H1 (cell line): ENCODE measurements at regions not wholly inside any gene's neighbourhood (a gene's known extent, or its start where the extent isn't known, plus 50 kb on each side); places are given as distances from the start of the nearest gene placed in this dataset.
"Not testable (repeated sequence)": the region's sequence is repeated elsewhere in the genome, so short reads cannot be mapped to it uniquely, and the experiment has no call there.

Experiments
- CTCF ChIA-PET: fragments of 300-600 bp; sonication (Branson Sonifier 250); formaldehyde crosslinking; loops from one replicate; lab custom pipeline; 2021; ENCODE audit not compliant: partially characterized antibody; lab: Charles Lee
- POLR2A ChIA-PET: fragments of 300-600 bp; sonication (Branson Sonifier 250); formaldehyde crosslinking; loops from one replicate; lab custom pipeline; 2021; ENCODE audit warnings: inconsistent platforms; ENCODE audit not compliant: partially characterized antibody; lab: Charles Lee
- DNase-seq, 2 experiments: peaks; one replicate each; pipeline versions ENCODE4 v3.0.0 to v3.0.0-alpha.2; 2010 to 2022; ENCODE audit warnings: low spot score in 2 of 2, low read depth in 1 of 2, mixed read lengths in 1 of 2
- FAIRE-seq: peaks from 2 replicates; lab custom pipeline; 2011; peaks lifted over from hg19 to GRCh38; lab: Jason Lieb, UNC
- H2AFZ ChIP-seq: 2 replicates; pipeline ENCODE4 v1.8.1; 2012; ENCODE audit warnings: low read length, inconsistent platforms
- H2AK5ac ChIP-seq: 2 replicates; pipeline ENCODE4 v1.6.1; 2013; ENCODE audit warnings: low read depth, low read length
- H2BK120ac ChIP-seq: replicated peaks from 2 replicates; pipeline ENCODE3; 2013; ENCODE audit warnings: low read depth, low read length, inconsistent platforms
- H2BK12ac ChIP-seq: 2 replicates; pipeline ENCODE4 v1.6.1; 2013; ENCODE audit warnings: low read depth, low read length
- H2BK15ac ChIP-seq: 2 replicates; pipeline ENCODE4 v1.6.1; 2013; ENCODE audit warnings: low read length
- H2BK20ac ChIP-seq: 2 replicates; pipeline ENCODE4 v1.6.1; 2013; ENCODE audit warnings: low read length
- H2BK5ac ChIP-seq: 2 replicates; pipeline ENCODE4 v1.6.1; 2013; ENCODE audit warnings: low read depth, low read length
- H3K14ac ChIP-seq: 2 replicates; pipeline ENCODE4 v1.6.1; 2013; ENCODE audit warnings: inconsistent platforms; ENCODE audit not compliant: insufficient read length
- H3K18ac ChIP-seq: 2 replicates; pipeline ENCODE4 v1.6.1; 2013; ENCODE audit warnings: low read length; ENCODE audit errors: extremely low read depth
- H3K23ac ChIP-seq: 2 replicates; pipeline ENCODE4 v1.6.1; 2013; ENCODE audit warnings: inconsistent platforms; ENCODE audit not compliant: insufficient read length
- H3K23me2 ChIP-seq: 2 replicates; pipeline ENCODE4 v1.6.1; 2013; ENCODE audit warnings: low read depth, low read length
- H3K27ac ChIP-seq: 2 replicates; pipeline ENCODE4 v1.6.1; 2011; ENCODE audit warnings: low read depth, low read length, inconsistent platforms
- H3K27me3 ChIP-seq, 4 experiments: replicated peaks in 1 of 4; 1 replicate in 1 of 4; 2 replicates in 3 of 4; pipeline versions ENCODE4 v1.6.1 to v1.8.1; 2011 to 2013; ENCODE audit warnings: low read length in 3 of 4, mild to moderate bottlenecking in 3 of 4, inconsistent platforms in 2 of 4, mixed read lengths in 2 of 4, moderate library complexity in 1 of 4; ENCODE audit not compliant: control insufficient read depth in 3 of 4, insufficient read depth in 3 of 4; ENCODE audit errors: extremely low read depth in 1 of 4
- H3K36me3 ChIP-seq, 4 experiments: 2 replicates each; pipeline versions ENCODE4 v1.6.1 to v1.8.1; 2011 to 2013; ENCODE audit warnings: mild to moderate bottlenecking in 4 of 4, low read length in 3 of 4, moderate library complexity in 2 of 4, control low read depth in 1 of 4, inconsistent platforms in 1 of 4; ENCODE audit not compliant: insufficient read depth in 4 of 4, control insufficient read depth in 2 of 4
- H3K4ac ChIP-seq: replicated peaks from 2 replicates; pipeline ENCODE3; 2013; ENCODE audit warnings: low read length, low read depth, mixed read lengths, inconsistent platforms; ENCODE audit not compliant: insufficient read length
- H3K4me1 ChIP-seq, 4 experiments: replicated peaks in 1 of 4; 1 replicate in 1 of 4; 2 replicates in 3 of 4; pipeline versions ENCODE4 v1.6.1 to v1.8.1; 2011 to 2013; ENCODE audit warnings: low read length in 3 of 4, inconsistent platforms in 2 of 4, mixed read lengths in 1 of 4; ENCODE audit not compliant: insufficient read depth in 4 of 4, control insufficient read depth in 3 of 4
- H3K4me2 ChIP-seq, 2 experiments: 2 replicates each; pipeline versions ENCODE4 v1.6.1 to v1.8.1; 2011 to 2013; ENCODE audit warnings: low read depth in 2 of 2, low read length in 2 of 2, control low read depth in 1 of 2, inconsistent platforms in 1 of 2, mild to moderate bottlenecking in 1 of 2; ENCODE audit not compliant: insufficient read depth in 1 of 2
- H3K4me3 ChIP-seq, 4 experiments: fragments of 200-600, 300-600 bp in 1 of 4; sonication (generic), shearing (Covaris generic), sonication (Bioruptor Twin) in 1 of 4; 2 replicates each; pipeline versions ENCODE4 v1.5.1 to v1.8.1; 2011 to 2016; ENCODE audit warnings: low read length in 4 of 4, low read depth in 3 of 4, control low read depth in 2 of 4, inconsistent platforms in 2 of 4, mild to moderate bottlenecking in 2 of 4, mixed read lengths in 1 of 4, moderate library complexity in 1 of 4; ENCODE audit not compliant: insufficient read depth in 2 of 4; ENCODE audit errors: extremely low read depth in 1 of 4
- H3K56ac ChIP-seq: replicated peaks from 2 replicates; pipeline ENCODE3; 2013; ENCODE audit warnings: low read depth, mild to moderate bottlenecking, mixed read lengths, low read length, inconsistent platforms; ENCODE audit not compliant: insufficient read length
- H3K79me1 ChIP-seq: 2 replicates; pipeline ENCODE4 v1.6.1; 2013; ENCODE audit warnings: low read depth, low read length, control low read depth
- H3K79me2 ChIP-seq, 2 experiments: 2 replicates each; pipeline versions ENCODE4 v1.6.1 to v1.8.1; 2012 to 2013; ENCODE audit warnings: low read length in 2 of 2, mild to moderate bottlenecking in 2 of 2, inconsistent platforms in 1 of 2; ENCODE audit not compliant: insufficient read depth in 2 of 2, control insufficient read depth in 1 of 2
- H3K9ac ChIP-seq, 4 experiments: replicated peaks in 1 of 4; 1 replicate in 1 of 4; 2 replicates in 3 of 4; pipeline versions ENCODE4 v1.6.1 to v1.8.1; 2011 to 2013; ENCODE audit warnings: low read depth in 3 of 4, low read length in 3 of 4, control low read depth in 2 of 4, mild to moderate bottlenecking in 2 of 4, moderate library complexity in 2 of 4, inconsistent platforms in 1 of 4; ENCODE audit errors: extremely low read depth in 1 of 4
- H3K9me3 ChIP-seq, 2 experiments: 2 replicates each; pipeline versions ENCODE4 v1.6.1 to v1.8.1; 2012 to 2013; ENCODE audit warnings: mild to moderate bottlenecking in 2 of 2, moderate library complexity in 2 of 2, control low read depth in 1 of 2, inconsistent platforms in 1 of 2, low read depth in 1 of 2, low read length in 1 of 2, mixed read lengths in 1 of 2; ENCODE audit not compliant: insufficient read depth in 2 of 2
- H4K20me1 ChIP-seq, 2 experiments: replicated peaks in 1 of 2; 2 replicates each; pipeline versions ENCODE3 to v1.8.1; 2011 to 2013; ENCODE audit warnings: inconsistent platforms in 2 of 2, low read length in 2 of 2, mild to moderate bottlenecking in 1 of 2; ENCODE audit not compliant: insufficient read depth in 2 of 2, control insufficient read depth in 1 of 2
- H4K5ac ChIP-seq: 2 replicates; pipeline ENCODE4 v1.6.1; 2013; ENCODE audit warnings: low read length, low read depth, mixed read lengths, inconsistent platforms; ENCODE audit not compliant: insufficient read length
- H4K8ac ChIP-seq: 2 replicates; pipeline ENCODE4 v1.8.0; 2013; ENCODE audit warnings: mild to moderate bottlenecking, moderate library complexity, low read length, inconsistent platforms; ENCODE audit not compliant: insufficient read depth; ENCODE audit errors: extremely low read depth
- H4K91ac ChIP-seq: replicated peaks from 2 replicates; pipeline ENCODE3; 2013; ENCODE audit warnings: low read length, mixed read lengths, inconsistent platforms; ENCODE audit not compliant: insufficient read length
- WGBS, 2 experiments: shearing (Covaris generic) in 1 of 2; methylation state at CpG; one replicate each; pipeline versions ENCODE4 v1.1.6 to v1.1.7; 2013 to 2015; ENCODE audit warnings: low lambda C conversion rate in 2 of 2, mixed read lengths in 2 of 2, inconsistent platforms in 1 of 2, low coverage in 1 of 2, missing lambda C conversion rate in 1 of 2; ENCODE audit not compliant: insufficient replicate concordance in 2 of 2, insufficient coverage in 1 of 2, insufficient read length in 1 of 2; ENCODE audit errors: extremely low coverage in 1 of 2, missing lambda C conversion rate in 1 of 2; 5-methylcytosine and 5-hydroxymethylcytosine counted together

- H3K4me2 ChIP-seq, H3K4ac ChIP-seq, DNase-seq, H3K4me1 ChIP-seq, H3K79me1 ChIP-seq, H3K14ac ChIP-seq, H3K9me3 ChIP-seq, H3K4me3 ChIP-seq, H2AK5ac ChIP-seq, H2AFZ ChIP-seq, H3K27ac ChIP-seq, H4K5ac ChIP-seq, FAIRE-seq, H3K23me2 ChIP-seq, POLR2A ChIA-PET, CTCF ChIA-PET, H2BK20ac ChIP-seq, H4K20me1 ChIP-seq, H3K23ac ChIP-seq, H2BK5ac ChIP-seq, H3K9ac ChIP-seq, H2BK12ac ChIP-seq, H3K27me3 ChIP-seq, H3K79me2 ChIP-seq, H3K56ac ChIP-seq, H2BK15ac ChIP-seq, H4K91ac ChIP-seq, H3K18ac ChIP-seq, H3K36me3 ChIP-seq, H4K8ac ChIP-seq, H2BK120ac ChIP-seq: not testable (repeated sequence)
- WGBS, 2 experiments = 95% methylated on average over 6 of the region's 6 CpGs; no CpG with 5 or more reads in 1 of the 2 experiments
These were observed 155.4 kb downstream of the PABPC4L start for GRCh38 chr4:134046221-134046620.
